Endothelial cell of umbilical vein (primary cell): ENCODE measurements at regions not wholly inside any gene's neighbourhood (a gene's known extent, or its start where the extent isn't known, plus 50 kb on each side); places are given as distances from the start of the nearest gene placed in this dataset.

Experiments
- BruUV-seq: library from RNA; stranded (reverse); fragments of 400-500 nt; replicated peaks from 2 replicates; lab custom pipeline; 2021; lab: Mats Ljungman, UMichigan
- CTCF ChIA-PET: fragments of 300-600, 350-600 bp; sonication (Branson Sonifier 250); formaldehyde crosslinking; loops from one replicate; lab custom pipeline; 2021; ENCODE audit warnings: antibody characterized with exemption, inconsistent platforms; lab: Charles Lee
- POLR2A ChIA-PET: fragments of 300-600, 350-600 bp; sonication (Branson Sonifier 250); formaldehyde crosslinking; loops from one replicate; lab custom pipeline; 2021; ENCODE audit warnings: antibody characterized with exemption, inconsistent platforms; lab: Charles Lee
- DNase-seq: peaks from one replicate; pipeline ENCODE4 v3.0.0-alpha.2; 2011; ENCODE audit warnings: low read depth, low spot score
- FAIRE-seq: peaks from 2 replicates; lab custom pipeline; 2011; peaks lifted over from hg19 to GRCh38; lab: Jason Lieb, UNC
- H2AFZ ChIP-seq: 2 replicates; pipeline ENCODE4 v1.6.0; 2012; ENCODE audit warnings: low read depth, low read length, control low read depth, inconsistent platforms
- H3K27ac ChIP-seq: 2 replicates; pipeline ENCODE4 v1.5.1; 2011; ENCODE audit warnings: low read depth, mild to moderate bottlenecking, control low read depth, low read length, moderate library complexity; ENCODE audit not compliant: insufficient read depth
- H3K27me3 ChIP-seq, 2 experiments: 2 replicates each; pipeline versions ENCODE4 v1.6.0 to v1.6.1; 2011; ENCODE audit warnings: low read length in 2 of 2, mixed read lengths in 1 of 2; ENCODE audit not compliant: control insufficient read depth in 2 of 2, insufficient read depth in 2 of 2
- H3K36me3 ChIP-seq, 2 experiments: 2 replicates in 1 of 2; 3 replicates in 1 of 2; pipeline ENCODE4 v1.5.1; 2011; ENCODE audit warnings: low read length in 2 of 2, mild to moderate bottlenecking in 1 of 2, moderate library complexity in 1 of 2; ENCODE audit not compliant: control insufficient read depth in 2 of 2, insufficient read depth in 2 of 2; ENCODE audit errors: extremely low read depth in 1 of 2
- H3K4me1 ChIP-seq: 3 replicates; pipeline ENCODE4 v1.5.1; 2011; ENCODE audit warnings: mild to moderate bottlenecking, low read length; ENCODE audit not compliant: control insufficient read depth, insufficient read depth; ENCODE audit errors: extremely low read depth
- H3K4me2 ChIP-seq: 2 replicates; pipeline ENCODE4 v1.6.1; 2011; ENCODE audit warnings: low read length, control low read depth, mixed read lengths; ENCODE audit not compliant: insufficient read depth
- H3K4me3 ChIP-seq, 3 experiments: fragments of 200-600 bp in 1 of 3; sonication (generic), shearing (Covaris generic) in 1 of 3; replicated peaks in 1 of 3; 2 replicates each; pipeline ENCODE4 v1.5.1; 2011 to 2016; ENCODE audit warnings: control low read depth in 3 of 3, low read length in 3 of 3, mild to moderate bottlenecking in 2 of 3, inconsistent platforms in 1 of 3, low read depth in 1 of 3, moderate library complexity in 1 of 3; ENCODE audit not compliant: insufficient read depth in 1 of 3
- H3K79me2 ChIP-seq: 2 replicates; pipeline ENCODE4 v1.6.0; 2012; ENCODE audit warnings: low read length, inconsistent platforms; ENCODE audit not compliant: control insufficient read depth, insufficient read depth
- H3K9ac ChIP-seq: replicated peaks from 2 replicates; pipeline ENCODE3; 2011; ENCODE audit warnings: low read length, control low read depth; ENCODE audit not compliant: insufficient read depth; ENCODE audit errors: extremely low read depth
- H3K9me1 ChIP-seq: replicated peaks from 3 replicates; pipeline ENCODE4 v1.6.0; 2011; ENCODE audit warnings: mild to moderate bottlenecking, low read length; ENCODE audit not compliant: control insufficient read depth, insufficient read depth; ENCODE audit errors: extremely low read depth
- H3K9me3 ChIP-seq: replicated peaks from 2 replicates; pipeline ENCODE4 v1.5.1; 2012; ENCODE audit warnings: low read length, inconsistent platforms; ENCODE audit not compliant: control insufficient read depth, insufficient read depth
- H4K20me1 ChIP-seq: replicated peaks from 2 replicates; pipeline ENCODE3; 2011; ENCODE audit warnings: mild to moderate bottlenecking, low read length; ENCODE audit not compliant: control insufficient read depth, insufficient read depth; ENCODE audit errors: extremely low read depth
- CTCF ChIP-seq, 2 donors: IDR thresholded peaks; 1 replicate in 1 of 2; 2 replicates in 1 of 2; pipeline ENCODE4 v1.5.1; 2011; ENCODE audit warnings: low read length in 2 of 2, mild to moderate bottlenecking in 2 of 2, moderate library complexity in 2 of 2, control low read depth in 1 of 2, inconsistent platforms in 1 of 2, low read depth in 1 of 2; ENCODE audit not compliant: insufficient read depth in 1 of 2; ENCODE audit errors: extremely low read depth in 1 of 2
- EZH2 ChIP-seq: IDR thresholded peaks from 2 replicates; pipeline ENCODE4 v1.6.1; 2012; ENCODE audit warnings: borderline replicate concordance, low read depth, mild to moderate bottlenecking, moderate library complexity, low read length, inconsistent platforms; ENCODE audit not compliant: severe bottlenecking
- FOS ChIP-seq: IDR thresholded peaks from 2 replicates; pipeline ENCODE4 v1.6.1; 2011; ENCODE audit warnings: mild to moderate bottlenecking, low read length, moderate library complexity, borderline replicate concordance; ENCODE audit not compliant: insufficient read depth
- GATA2 ChIP-seq: IDR thresholded peaks from 2 replicates; pipeline ENCODE4 v1.7.0; 2011; ENCODE audit warnings: low read depth, mild to moderate bottlenecking, moderate library complexity, mixed read lengths, low read length; ENCODE audit not compliant: insufficient read length, insufficient read depth
- JUN ChIP-seq: IDR thresholded peaks from 2 replicates; pipeline ENCODE4 v1.6.1; 2011; ENCODE audit warnings: borderline replicate concordance, low read depth; ENCODE audit not compliant: insufficient read length, insufficient read depth
- MAX ChIP-seq: IDR thresholded peaks from 2 replicates; pipeline ENCODE4 v1.6.1; 2011; ENCODE audit not compliant: insufficient read depth, insufficient read length
- MYC ChIP-seq: IDR thresholded peaks from one replicate; pipeline ENCODE4 v1.6.1; 2011; ENCODE audit warnings: mild to moderate bottlenecking, low read depth, low read length
- POLR2A ChIP-seq: IDR thresholded peaks from 2 replicates; pipeline ENCODE4 v1.6.1; 2012; ENCODE audit warnings: low read depth, mild to moderate bottlenecking, control low read depth, low read length
- POLR2AphosphoS5 ChIP-seq: IDR thresholded peaks from 2 replicates; pipeline ENCODE4 v1.6.1; 2012; ENCODE audit warnings: low read depth, mild to moderate bottlenecking, control low read depth, low read length, moderate library complexity; ENCODE audit not compliant: insufficient read depth
- dilution Hi-C: fragments of 300-500 bp; cut with MboI; formaldehyde crosslinking; loops from one replicate; pipeline ENCODE4 v1.15.0; 2019; ENCODE audit warnings: low sequenced_read_pairs; ENCODE audit not compliant: extremely low pct_ligation_motif_present
- intact Hi-C: fragments of 100-400 bp; cut with micrococcal nuclease; formaldehyde crosslinking; loops from one replicate; pipeline ENCODE4 v1.10.0; 2022

DNA sequence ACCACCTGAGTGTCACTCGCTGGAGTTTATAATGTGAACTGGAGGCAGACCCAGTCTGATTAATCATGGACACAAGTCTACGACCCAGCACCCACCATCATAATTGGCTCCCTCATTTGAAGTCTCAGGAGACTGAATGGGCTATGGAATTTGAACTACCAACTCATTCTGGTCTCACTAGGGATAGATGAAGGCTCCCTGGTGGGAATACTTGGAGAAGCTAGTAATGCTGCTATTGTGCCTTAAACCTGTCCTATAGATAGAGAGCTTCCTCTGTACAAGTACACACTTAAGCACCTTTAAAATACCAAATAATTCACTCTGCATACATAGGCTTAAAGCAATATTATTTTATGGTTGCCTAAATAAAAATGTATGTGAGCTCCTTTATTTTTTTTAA is 90.8 kb upstream of the SMARCAD1 start:
- Histone ChIP-seq H3K9me3 (no peaks in the 10 kb centered on the region), H2AFZ (no peak overlapping the region), H3K4me3 (no peak overlapping the region), H3K27ac (no peak overlapping the region), H3K27me3 (no peaks in the 10 kb centered on the region), H3K36me3 (no peaks in the 10 kb centered on the region), H3K79me2 (no peaks in the 10 kb centered on the region), H3K9ac (no peak overlapping the region), H3K4me1 (no peaks in the 10 kb centered on the region), H3K9me1 (no peaks in the 10 kb centered on the region), H3K4me2 (no peak overlapping the region), H4K20me1 (no peaks in the 10 kb centered on the region)
- CTCF ChIA-PET, result no interaction called here
- no TSS peak for BruUV-seq
- dilution Hi-C loops, result no loop called here
- TF ChIP-seq FOS (no peak), EZH2 (no peak), POLR2AphosphoS5 (no peak), GATA2 (no peak), JUN (no peak), CTCF (IDR thresholded peaks at IDR 0.05; ENCODE audit: extremely low read depth in 1 of 2, insufficient read depth in 1 of 2, low read depth in 1 of 2, low read length in 2 of 2) (no peak), MYC (no peak), MAX (no peak), POLR2A (no peak)
- POLR2A ChIA-PET, result no interaction called here
- no peak for FAIRE-seq
- intact Hi-C loops, result no loop called here
- no peak for DNase-seq
